ENCODE measurements at regions not wholly inside any gene's neighbourhood (a gene's known extent, or its start where the extent isn't known, plus 50 kb on each side); places are given as distances from the start of the nearest gene placed in this dataset.

- H3K27ac ChIP-seq (ENCODE audit: low read depth in 1 of 2, low read length in 2 of 2), result no peak overlapping the region
- H3K4me1 ChIP-seq (ENCODE audit: control insufficient read depth in 4 of 4, insufficient read depth in 4 of 4, low read length in 3 of 4), result no peaks in the 10 kb centered on the region
- 89% methylated on average over 1 of the region's 1 CpG for WGBS
- H3K4me3 ChIP-seq (ENCODE audit: low read depth in 1 of 3, low read length in 3 of 3), result no peak overlapping the region
- no peak overlapping the region for H3K9ac ChIP-seq (ENCODE audit: low read depth in 1 of 2, low read length in 2 of 2)
- H3K36me3 ChIP-seq (ENCODE audit: control insufficient read depth in 4 of 4, insufficient read depth in 3 of 4, low read depth in 1 of 4, low read length in 3 of 4), result no peaks in the 10 kb centered on the region
- TF ChIP-seq JUND (IDR thresholded peaks at IDR 0.05) (no peak), FOXA2 (IDR thresholded peaks at IDR 0.05) (no peak), RAD21 (IDR thresholded peaks at IDR 0.05) (no peak), HNF4G (IDR thresholded peaks at IDR 0.05) (no peak), HNF4A (conservative IDR thresholded peaks at IDR 0.05) (no peak), YY1 (IDR thresholded peaks at IDR 0.05) (no peak), SP1 (IDR thresholded peaks at IDR 0.05) (no peak), ATF3 (IDR thresholded peaks at IDR 0.05) (no peak), TAF1 (conservative IDR thresholded peaks at IDR 0.05) (no peak), FOXA1 (IDR thresholded peaks at IDR 0.05) (no peak), REST (IDR thresholded peaks at IDR 0.05) (no peak), NR2F2 (IDR thresholded peaks at IDR 0.05) (no peak), MAX (IDR thresholded peaks at IDR 0.05) (no peak), EGR1 (IDR thresholded peaks at IDR 0.05; ENCODE audit: low read depth in 2 of 2) (no peak), RXRA (IDR thresholded peaks at IDR 0.05) (no peak), ZBTB33 (IDR thresholded peaks at IDR 0.05) (no peak), CTCF (IDR thresholded peaks at IDR 0.05; ENCODE audit: low read depth, low read length, missing input control) (no peak), GABPA (IDR thresholded peaks at IDR 0.05 in 1 of 2, conservative IDR thresholded peaks at IDR 0.05 in 1 of 2) (no peak)
- no peak for DNase-seq (ENCODE audit: low spot score)
- no peaks in the 10 kb centered on the region for H3K27me3 ChIP-seq (ENCODE audit: control insufficient read depth in 4 of 4, insufficient read depth in 4 of 4, low read length in 3 of 4)
- no peaks in the 10 kb centered on the region for H3K9me3 ChIP-seq (ENCODE audit: control insufficient read depth in 4 of 4, low read length in 3 of 4)
Observed at GRCh38 chr4:11546391-11547175, 117.9 kb upstream of the HS3ST1 start.
